ENCODE measurements at regions not wholly inside any gene's neighbourhood (a gene's known extent, or its start where the extent isn't known, plus 50 kb on each side); places are given as distances from the start of the nearest gene placed in this dataset.
A peak's percentile ranks its signal among the peaks of the same experiment; 100 is the strongest.

DNA sequence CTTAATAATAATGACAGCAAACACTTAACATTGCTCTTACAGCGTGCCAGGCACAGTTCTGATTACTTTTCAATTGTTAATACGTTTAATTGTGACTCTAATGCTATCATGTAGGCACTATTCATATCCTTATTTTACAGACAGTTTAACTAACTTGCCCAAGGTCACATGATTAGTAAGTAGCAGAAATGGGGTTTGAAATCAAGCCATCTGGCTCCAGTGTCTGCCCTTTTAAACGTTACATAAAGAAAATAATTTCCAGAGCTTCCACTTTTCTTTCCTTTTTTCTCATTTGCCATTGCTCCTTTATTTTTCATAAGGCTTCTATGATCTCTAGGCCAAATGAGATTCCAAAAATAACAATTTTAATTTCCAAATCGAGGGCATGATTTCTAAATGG, 50.6 kb upstream of the IKZF2 start:
- DNase-seq (ENCODE audit: low spot score): no peak

DNA sequence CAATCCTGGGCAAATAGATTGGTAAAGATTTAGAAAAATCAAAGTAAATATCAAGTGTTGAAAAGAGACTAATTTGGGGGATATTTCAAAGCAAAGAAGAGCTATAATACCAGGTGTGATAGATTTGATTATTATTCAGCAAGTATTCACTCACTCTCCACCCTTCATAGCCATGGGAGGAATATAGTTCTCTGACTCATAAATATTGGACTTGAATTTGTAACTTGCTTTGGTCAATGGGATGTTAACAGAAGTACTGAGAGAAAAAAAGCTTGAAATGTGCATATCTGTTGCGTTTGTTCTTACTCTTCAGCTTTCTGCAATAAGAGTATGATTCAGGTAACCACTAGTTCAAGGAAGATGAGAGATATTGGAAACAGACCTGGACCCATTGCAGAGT, 54.5 kb upstream of the IKZF2 start:
- DNase-seq (ENCODE audit: low spot score): no peak

- DNase-seq (ENCODE audit: low spot score): no peak
These were observed 61.8 kb upstream of the IKZF2 start for GRCh38 chr2:213213186-213213585.

DNA sequence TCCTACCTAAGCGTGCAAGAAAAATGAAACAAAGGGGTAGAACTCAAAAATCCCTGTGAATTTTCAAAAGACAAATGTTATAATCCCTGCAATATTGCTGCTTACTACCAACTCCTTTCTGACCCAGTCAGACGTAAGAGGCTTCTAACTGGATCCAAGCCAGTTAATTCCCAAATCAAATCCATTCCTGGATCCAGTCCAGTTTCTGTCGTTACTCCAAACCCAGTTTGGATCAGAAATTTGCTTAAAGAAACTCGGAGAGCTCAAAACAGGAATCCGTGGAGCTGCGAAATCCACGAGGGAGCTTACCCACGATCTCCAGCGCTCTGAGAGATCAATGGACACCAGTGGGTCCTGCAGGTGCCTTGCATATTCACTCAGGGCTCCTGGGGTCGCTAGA, 62.8 kb upstream of the IKZF2 start:
- no peak for DNase-seq (ENCODE audit: low spot score)

GRCh38 chr2:213216461-213216860, 65.0 kb upstream of the IKZF2 start:
- no peak for DNase-seq (ENCODE audit: low spot score)

- no peak for DNase-seq (ENCODE audit: low spot score)
These were observed 64.4 kb upstream of the SPAG16 start for GRCh38 chr2:213219816-213220215.

GRCh38 chr2:213220967-213221603, 63.2 kb upstream of the SPAG16 start:
- no peak for DNase-seq (ENCODE audit: low spot score)

- DNase-seq (ENCODE audit: low spot score): no peak
These were observed 62.3 kb upstream of the SPAG16 start for GRCh38 chr2:213221957-213222356.

- no peak for DNase-seq (ENCODE audit: low spot score)
These were observed 59.9 kb upstream of the SPAG16 start for GRCh38 chr2:213224366-213224765.

GRCh38 chr2:213225866-213226265, 58.4 kb upstream of the SPAG16 start:
- DNase-seq (ENCODE audit: low spot score): no peak

DNA sequence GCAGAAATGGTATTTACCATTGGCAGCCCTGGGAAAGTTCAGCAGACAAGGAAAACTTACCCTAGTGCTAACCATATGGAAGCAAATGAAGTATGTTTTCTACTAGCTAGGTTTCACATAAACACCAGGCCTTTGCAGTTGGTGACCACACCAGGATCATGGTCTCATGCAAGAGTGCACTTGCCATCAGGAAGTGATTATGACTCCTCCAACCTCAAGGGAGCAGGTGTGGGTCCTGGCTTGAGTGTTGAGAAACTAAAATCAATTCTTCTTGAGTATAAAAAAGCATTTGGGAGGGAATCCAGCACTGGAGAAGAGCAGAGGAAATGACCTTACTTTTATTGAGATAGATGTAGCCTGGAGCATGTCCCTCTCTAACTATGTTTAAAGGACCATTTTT, 56.8 kb upstream of the SPAG16 start:
- DNase-seq (ENCODE audit: low spot score): no peak

GRCh38 chr2:213228638-213229037, 55.6 kb upstream of the SPAG16 start:
- DNase-seq (ENCODE audit: low spot score): no peak

GRCh38 chr2:213229814-213230213, 54.5 kb upstream of the SPAG16 start:
- DNase-seq (ENCODE audit: low spot score): peak; percentile 55

- no peak for DNase-seq (ENCODE audit: low spot score)
These were observed 52.3 kb upstream of the SPAG16 start for GRCh38 chr2:213231966-213232365.

DNA sequence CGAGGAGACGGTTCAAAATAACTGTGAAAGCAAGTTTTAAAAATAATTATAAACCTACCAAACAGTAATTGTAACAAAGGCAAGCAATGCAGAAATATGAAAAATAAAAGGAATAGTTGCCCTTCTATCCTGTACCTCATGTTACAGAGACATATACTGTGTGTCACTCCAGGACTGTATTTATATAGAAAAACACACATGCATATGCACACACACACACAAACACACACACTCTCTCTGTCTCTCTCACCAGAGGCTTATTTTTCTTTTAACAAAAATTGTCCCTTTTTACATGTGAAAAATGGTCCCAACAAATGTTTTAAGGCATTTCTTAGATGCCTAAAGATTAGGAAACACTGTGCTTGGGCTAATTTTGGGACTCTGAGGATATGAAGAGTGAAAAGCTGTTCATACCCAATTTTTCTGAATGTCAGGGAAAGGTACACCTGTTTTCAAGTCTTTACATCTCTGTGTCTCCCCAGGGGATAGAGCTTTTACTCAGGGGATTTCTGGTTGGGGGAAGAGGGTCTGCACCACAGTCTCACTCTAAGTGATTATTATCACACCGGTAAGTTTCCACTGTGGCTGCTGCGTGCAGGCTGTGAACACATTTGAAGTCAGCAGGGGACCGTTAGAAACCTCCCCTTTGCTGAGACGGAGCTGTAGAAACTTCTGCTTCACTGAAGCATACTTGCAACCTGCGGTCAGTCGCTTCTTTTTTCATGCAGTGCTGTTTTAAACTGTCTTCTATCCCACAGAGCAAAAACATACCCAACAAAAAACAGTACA, 51.4 kb upstream of the SPAG16 start:
- no peak for DNase-seq (ENCODE audit: low spot score)

DNA sequence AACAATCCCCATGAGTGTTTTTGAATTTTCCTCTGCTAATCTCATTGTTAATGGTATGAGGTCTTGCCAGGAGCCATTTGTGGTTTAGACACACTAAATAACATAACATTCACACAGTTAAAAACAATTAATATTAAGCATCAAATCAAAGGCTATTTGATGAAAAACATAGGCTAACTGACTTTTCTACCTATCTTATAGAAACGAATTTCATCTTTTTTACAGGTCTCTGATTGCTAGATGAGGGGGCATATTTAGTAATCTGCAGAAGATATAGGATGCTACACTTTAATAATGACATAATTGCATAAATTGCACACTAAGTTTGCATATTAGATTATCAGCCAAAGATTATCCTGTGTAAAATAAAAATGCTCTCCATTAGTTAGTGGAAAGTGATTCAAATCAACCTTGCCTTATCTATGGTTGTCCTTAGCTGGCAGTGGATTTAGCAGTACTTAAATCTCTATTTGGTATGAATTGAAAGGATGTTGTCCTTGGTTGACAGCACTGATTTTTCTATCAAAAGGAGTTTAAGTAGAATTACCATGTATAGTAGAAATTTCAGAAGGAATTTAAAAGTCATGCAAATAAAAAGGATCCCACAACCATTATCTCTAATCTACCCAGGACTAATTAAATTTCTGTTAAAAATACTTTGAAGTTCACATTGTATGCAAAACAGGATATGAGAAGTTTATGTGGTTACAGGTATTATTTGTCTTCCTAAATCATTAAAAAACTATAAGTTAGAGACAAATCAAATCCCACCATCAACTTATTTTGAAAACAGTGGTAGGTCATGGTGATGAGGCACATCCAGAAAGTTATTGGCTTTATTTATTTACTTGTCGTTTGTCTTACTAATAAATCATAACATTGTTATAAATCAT, 50.6 kb upstream of the SPAG16 start:
- no peak for DNase-seq (ENCODE audit: low spot score)

Measured in RKO (cell line).